GM18951 (cell line): ENCODE measurements at regions not wholly inside any gene's neighbourhood (a gene's known extent, or its start where the extent isn't known, plus 50 kb on each side); places are given as distances from the start of the nearest gene placed in this dataset.

Source experiments
- POLR2A ChIP-seq: IDR thresholded peaks from 4 replicates; pipeline ENCODE4 v1.6.1; 2011; ENCODE audit warnings: mild to moderate bottlenecking; ENCODE audit not compliant: insufficient read length, insufficient read depth; ENCODE audit errors: extremely low read depth
- in situ Hi-C: fragments of 300-500 bp; cut with MboI; formaldehyde crosslinking; loops from one replicate; pipeline ENCODE4 v1.12.0; 2022; ENCODE audit warnings: low sequenced_read_pairs, mixed read lengths, inconsistent platforms; ENCODE audit not compliant: unreplicated experiment

GRCh38 chr9:108516391-108516790 is 339.4 kb downstream of the ACTL7B start:
- in situ Hi-C loops: no loop called here

GRCh38 chr9:108515856-108516255 is 339.9 kb downstream of the ACTL7B start:
- in situ Hi-C loops: no loop called here
- no peak for TF ChIP-seq POLR2A

More at GRCh38 chr9:108516391-108516790, 339.4 kb downstream of the ACTL7B start:
- no peak for TF ChIP-seq POLR2A

- no peak for TF ChIP-seq POLR2A
- in situ Hi-C loops: no loop called here
Measured at GRCh38 chr9:108512426-108513173, 343.2 kb downstream of the ACTL7B start.

DNA sequence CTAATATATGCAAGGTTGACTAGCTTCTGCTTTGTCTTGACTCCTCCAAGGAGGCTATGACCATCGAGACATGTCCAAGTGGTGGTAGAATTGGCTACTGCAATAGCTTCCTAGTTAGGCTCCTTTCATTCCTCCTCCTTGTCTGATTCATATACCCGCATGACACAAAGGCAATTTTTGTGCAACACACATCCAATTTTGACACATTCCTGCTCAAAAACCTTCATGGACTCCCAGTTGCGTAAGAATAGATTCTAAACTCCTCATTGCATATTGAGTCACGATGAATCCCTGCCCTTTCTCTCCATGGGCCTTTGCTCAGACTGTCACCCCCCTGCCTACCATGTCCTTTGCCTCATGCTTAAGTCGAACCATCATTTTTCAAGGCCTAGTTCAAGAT is 344.5 kb downstream of the ACTL7B start:
- no peak for TF ChIP-seq POLR2A
- in situ Hi-C loops: no loop called here

DNA sequence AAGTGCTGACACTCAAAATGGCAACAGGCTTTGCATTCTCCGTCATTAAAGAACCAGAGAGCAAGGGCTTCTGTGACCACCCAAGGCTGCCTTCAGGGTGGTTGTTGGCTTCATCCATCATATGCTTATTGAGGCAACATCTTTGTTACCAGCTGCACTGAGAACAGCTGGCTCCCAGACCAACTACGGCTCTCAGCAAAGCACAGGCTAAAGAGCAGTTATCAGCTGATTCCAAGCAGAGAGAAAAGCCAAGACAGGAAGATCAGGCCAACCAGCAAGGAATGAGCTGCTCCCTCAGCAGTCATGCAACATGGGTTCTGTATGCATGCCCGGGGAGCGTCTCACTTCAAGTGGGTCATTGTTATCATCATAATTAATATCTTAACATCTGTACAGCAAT is 358.9 kb downstream of the ACTL7B start:
- TF ChIP-seq POLR2A: no peak
- in situ Hi-C loops: no loop called here

DNA sequence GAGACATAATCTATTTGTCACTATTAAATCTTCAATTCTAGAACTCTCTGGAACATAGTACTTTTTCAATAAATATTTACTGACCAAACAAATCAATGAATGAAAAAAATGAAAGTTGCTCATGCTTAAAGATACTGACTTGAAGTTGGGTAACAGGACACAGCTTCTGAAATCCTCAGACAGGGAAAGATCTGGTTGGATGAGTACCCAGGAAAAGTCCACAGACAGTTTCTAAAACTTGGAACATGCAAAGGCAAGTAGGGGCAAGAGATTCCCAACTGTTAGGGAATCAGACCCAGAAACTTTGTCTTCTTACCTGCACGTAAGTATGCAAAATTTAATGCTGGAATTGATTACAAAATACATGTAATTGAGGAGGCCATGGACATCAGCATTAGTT is 366.2 kb downstream of the ACTL7B start:
- in situ Hi-C loops: no loop called here
- TF ChIP-seq POLR2A: no peak

DNA sequence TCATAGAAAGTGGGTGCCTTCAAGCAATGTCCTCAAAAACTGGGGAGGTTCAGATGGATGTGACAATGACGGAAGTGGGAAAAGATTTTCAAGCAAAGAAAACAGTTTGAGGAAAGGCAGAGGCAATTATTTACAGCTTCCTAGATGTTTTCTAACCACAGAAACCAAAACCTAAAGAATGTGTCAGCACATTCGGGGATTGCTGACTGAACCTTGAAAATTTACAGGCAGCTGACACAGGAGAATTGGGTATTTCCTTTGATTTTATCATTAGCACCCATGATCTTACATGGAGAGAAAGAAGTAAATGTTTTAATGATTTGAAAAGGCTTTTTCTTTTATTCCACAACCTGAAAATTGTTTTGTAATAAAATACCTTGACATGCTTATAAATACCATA is 369.0 kb downstream of the ACTL7B start:
- TF ChIP-seq POLR2A: no peak
- in situ Hi-C loops: no loop called here

DNA sequence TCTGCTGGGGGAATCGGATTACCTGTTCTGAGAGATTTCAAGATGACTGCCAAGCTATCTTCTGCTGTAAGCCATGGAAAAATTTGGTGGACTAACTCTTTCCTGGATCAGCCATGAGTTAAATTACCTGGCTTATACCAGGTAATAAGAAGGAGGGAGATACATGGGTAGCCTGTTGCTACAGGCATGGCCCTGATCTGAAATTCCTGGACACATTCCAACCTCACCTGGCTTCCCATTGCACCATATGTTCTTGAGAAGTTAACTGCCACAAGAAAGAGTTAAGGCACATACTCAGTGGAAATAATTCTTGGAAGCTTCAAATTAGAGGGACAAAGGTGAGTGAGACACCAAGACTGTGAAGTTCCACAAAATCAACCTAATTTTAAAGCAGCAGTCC is 371.3 kb downstream of the ACTL7B start:
- no peak for TF ChIP-seq POLR2A
- in situ Hi-C loops: no loop called here

DNA sequence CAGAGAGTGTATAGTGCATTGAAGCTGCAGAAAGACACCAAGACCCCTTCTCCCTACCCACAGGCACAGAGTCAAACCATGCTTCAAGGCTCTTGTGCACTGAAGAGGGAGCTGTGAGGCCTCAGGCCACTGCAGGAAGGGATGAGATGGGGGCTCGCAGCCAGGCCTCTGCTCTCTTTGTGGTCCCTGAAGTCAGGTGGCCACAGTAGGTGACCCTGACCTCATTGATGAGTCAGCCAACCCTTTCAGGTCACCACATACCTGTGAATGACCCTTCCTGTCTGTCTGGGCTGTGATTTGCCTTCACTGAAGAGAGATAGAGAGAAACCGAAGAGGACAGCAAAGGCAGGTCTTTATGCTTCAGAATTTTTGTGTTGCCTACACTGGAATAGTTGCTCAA is 372.1 kb downstream of the ACTL7B start:
- TF ChIP-seq POLR2A: no peak
- in situ Hi-C loops: no loop called here

DNA sequence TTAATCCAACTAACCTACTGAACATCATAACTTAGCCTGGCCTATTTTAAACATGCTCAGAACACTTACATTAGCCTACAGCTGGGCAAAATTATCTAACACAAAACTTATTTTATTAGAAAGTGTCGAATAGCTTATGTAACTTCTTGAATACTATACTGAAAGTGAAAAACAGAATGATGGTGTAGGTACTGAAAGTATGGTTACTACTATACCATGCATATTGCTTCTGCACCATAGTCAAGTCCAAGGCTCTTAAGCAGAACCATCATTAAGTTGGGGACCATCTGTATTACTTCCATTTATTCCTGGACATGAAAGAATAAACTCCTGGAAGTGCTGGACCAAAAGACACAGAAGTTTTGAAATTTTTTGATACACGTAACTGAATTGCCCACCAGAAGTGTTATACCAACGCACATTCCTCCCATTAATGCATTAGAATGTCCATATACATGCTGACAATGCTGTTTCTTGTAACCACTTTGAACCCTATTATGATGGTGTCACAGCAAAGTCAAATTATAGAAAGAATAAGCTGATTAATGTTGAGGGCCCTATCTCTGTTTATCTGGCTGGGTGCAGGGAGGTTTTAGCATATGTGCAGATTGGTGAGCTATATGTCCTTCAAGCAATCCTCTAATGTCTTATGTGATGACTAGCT is 375.7 kb downstream of the ACTL7B start:
- TF ChIP-seq POLR2A: no peak
- in situ Hi-C loops: no loop called here

DNA sequence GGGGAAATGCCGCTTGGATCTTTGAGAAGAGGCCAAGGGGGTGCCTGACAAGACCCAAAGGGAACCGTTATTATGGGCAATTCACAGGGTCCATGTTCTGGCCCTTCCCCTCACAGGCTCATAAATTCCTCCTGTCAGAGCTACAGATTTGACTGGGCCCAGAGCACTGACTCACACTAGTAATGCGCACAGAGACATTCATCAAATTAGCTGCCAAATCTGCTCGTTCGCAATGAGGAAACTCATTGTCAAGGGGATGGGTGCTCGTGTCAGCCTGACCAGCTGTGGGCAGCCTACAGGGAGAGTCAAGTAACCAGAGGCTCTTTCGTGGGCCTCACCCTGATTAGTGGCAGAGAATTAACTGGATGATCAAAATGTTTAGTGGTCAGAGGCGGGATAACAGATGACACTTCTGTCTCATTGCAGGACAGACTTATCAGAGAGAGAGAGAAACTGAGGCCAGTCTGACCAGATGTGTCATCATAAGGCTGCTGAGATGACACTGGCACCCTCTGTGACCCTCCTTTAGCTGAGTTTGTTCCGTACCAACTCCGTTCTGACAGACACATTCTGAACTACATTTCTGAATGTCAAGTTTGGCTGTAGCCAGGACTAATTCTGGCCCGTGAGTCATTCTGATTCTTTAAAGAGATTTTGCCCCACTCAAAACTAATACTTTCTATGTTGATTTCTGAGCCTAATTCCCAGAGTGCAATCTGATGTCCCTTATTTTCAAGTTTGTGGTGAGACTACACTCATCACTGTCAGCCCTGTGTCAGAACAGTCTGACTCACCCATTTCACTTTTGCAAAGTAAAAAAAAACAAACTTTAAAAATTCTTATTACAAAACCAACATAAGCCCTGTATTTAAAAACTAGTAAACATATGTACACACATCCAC is 377.1 kb downstream of the ACTL7B start:
- in situ Hi-C loops: no loop called here

DNA sequence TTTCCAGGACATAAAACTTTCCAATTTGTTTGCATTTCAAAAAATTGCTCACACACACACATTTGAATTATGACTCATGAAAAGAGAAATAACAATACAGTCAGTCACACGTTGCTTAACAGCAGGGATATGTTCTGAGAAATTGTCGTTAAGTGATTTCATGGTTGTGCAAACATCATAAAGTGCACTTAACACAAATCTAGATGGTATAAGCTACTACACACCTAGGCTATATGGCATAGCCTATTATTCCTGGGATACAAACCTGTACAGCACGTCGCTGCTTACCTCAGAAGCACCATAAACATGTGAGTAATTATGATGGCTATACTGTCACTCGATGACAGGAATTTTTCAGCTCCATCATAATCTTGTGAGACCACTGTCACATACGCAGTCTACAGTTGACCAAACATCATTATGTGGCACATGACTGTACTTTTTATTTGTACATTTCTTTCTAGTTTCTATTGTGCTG is 378.2 kb downstream of the ACTL7B start:
- no peak for TF ChIP-seq POLR2A
- in situ Hi-C loops: no loop called here

More for the DNA sequence above, 377.1 kb downstream of the ACTL7B start:
- no peak for TF ChIP-seq POLR2A

DNA sequence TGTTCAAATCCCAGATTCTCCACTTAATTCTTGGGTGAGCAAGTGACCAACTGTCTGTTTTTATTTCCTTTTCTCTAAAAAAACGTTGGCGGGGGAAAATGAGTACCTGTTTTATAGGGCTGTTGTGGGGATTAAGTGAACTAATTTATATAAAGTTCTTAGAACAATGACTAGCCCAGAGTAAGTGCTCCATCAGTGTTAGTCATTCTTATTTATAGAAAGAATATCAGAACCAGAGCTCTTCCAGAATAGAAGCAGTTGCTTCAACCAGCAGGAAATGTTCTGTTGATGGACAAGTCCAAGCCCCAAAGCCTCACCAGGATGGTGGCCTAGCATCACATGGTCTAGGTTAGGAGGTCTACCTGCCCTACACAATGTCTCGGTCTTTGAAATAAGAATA is 379.2 kb downstream of the ACTL7B start:
- no peak for TF ChIP-seq POLR2A
- in situ Hi-C loops: no loop called here
